Coronary artery (tissue), 2 donors: ENCODE measurements at regions not wholly inside any gene's neighbourhood (a gene's known extent, or its start where the extent isn't known, plus 50 kb on each side); places are given as distances from the start of the nearest gene placed in this dataset.

Experiments
- DNase-seq: peaks from one replicate; pipeline ENCODE4 v3.0.0-alpha.2; 2017; ENCODE audit warnings: low spot score
- H3K27ac ChIP-seq, 2 donors: fragments of 200-600 bp; sonication (generic); one replicate each; pipeline ENCODE4 v1.5.1; 2016 to 2019
- H3K4me3 ChIP-seq: fragments of 200-600 bp; sonication (generic); 2 replicates; pipeline ENCODE4 v1.5.1; 2016; ENCODE audit warnings: mild to moderate bottlenecking, moderate library complexity
- CTCF ChIP-seq: fragments of 200-600 bp; sonication (generic); IDR thresholded peaks from one replicate; pipeline ENCODE4 v1.5.1; 2019; ENCODE audit warnings: antibody characterized with exemption

GRCh38 chr18:61108706-61109105, 224.5 kb upstream of the CDH20 start:
- no peak overlapping the region for H3K4me3 ChIP-seq
- DNase-seq: no peak
- H3K27ac ChIP-seq: no peak overlapping the region
- no peak for TF ChIP-seq CTCF

- no peak for DNase-seq
- Histone ChIP-seq H3K27ac (no peak overlapping the region), H3K4me3 (no peak overlapping the region)
- no peak for TF ChIP-seq CTCF
Measured at GRCh38 chr18:61123309-61123708, 209.9 kb upstream of the CDH20 start.

GRCh38 chr18:61127714-61128467, 205.3 kb upstream of the CDH20 start:
- Histone ChIP-seq H3K27ac (no peak overlapping the region), H3K4me3 (no peak overlapping the region)
- no peak for DNase-seq
- no peak for TF ChIP-seq CTCF

GRCh38 chr18:61129001-61129400, 204.2 kb upstream of the CDH20 start:
- DNase-seq: no peak
- Histone ChIP-seq H3K27ac (no peak overlapping the region), H3K4me3 (no peak overlapping the region)
- TF ChIP-seq CTCF: no peak

GRCh38 chr18:61132031-61132430, 201.2 kb upstream of the CDH20 start:
- no peak for TF ChIP-seq CTCF
- no peak for DNase-seq
- no peak overlapping the region for H3K4me3 ChIP-seq
- no peak overlapping the region for H3K27ac ChIP-seq

GRCh38 chr18:61133783-61134182, 199.4 kb upstream of the CDH20 start:
- Histone ChIP-seq H3K27ac (no peak overlapping the region), H3K4me3 (no peak overlapping the region)
- DNase-seq: no peak
- TF ChIP-seq CTCF: no peak

GRCh38 chr18:61136711-61137251, 196.4 kb upstream of the CDH20 start:
- DNase-seq: no peak
- TF ChIP-seq CTCF: no peak

More at GRCh38 chr18:61136711-61137251, 196.4 kb upstream of the CDH20 start:
- no peak overlapping the region for H3K4me3 ChIP-seq
- H3K27ac ChIP-seq: no peak overlapping the region
